Coronary artery (tissue), 2 donors: ENCODE measurements at regions not wholly inside any gene's neighbourhood (a gene's known extent, or its start where the extent isn't known, plus 50 kb on each side); places are given as distances from the start of the nearest gene placed in this dataset.
"Not testable (repeated sequence)": the region's sequence is repeated elsewhere in the genome, so short reads cannot be mapped to it uniquely, and the experiment has no call there.

Source experiments
- DNase-seq: peaks from one replicate; pipeline ENCODE4 v3.0.0-alpha.2; 2017; ENCODE audit warnings: low spot score
- H3K27ac ChIP-seq, 2 donors: fragments of 200-600 bp; sonication (generic); one replicate each; pipeline ENCODE4 v1.5.1; 2016 to 2019
- H3K4me3 ChIP-seq: fragments of 200-600 bp; sonication (generic); 2 replicates; pipeline ENCODE4 v1.5.1; 2016; ENCODE audit warnings: mild to moderate bottlenecking, moderate library complexity
- CTCF ChIP-seq: fragments of 200-600 bp; sonication (generic); IDR thresholded peaks from one replicate; pipeline ENCODE4 v1.5.1; 2019; ENCODE audit warnings: antibody characterized with exemption

- DNase-seq: no peak
- Histone ChIP-seq H3K4me3 (no peak overlapping the region), H3K27ac (no peak overlapping the region)
- no peak for TF ChIP-seq CTCF
Observed at GRCh38 chr5:143588933-143589662, 185.6 kb upstream of the NR3C1 start.

- not testable (repeated sequence) for DNase-seq, H3K27ac ChIP-seq, H3K4me3 ChIP-seq
Observed at GRCh38 chr5:143588121-143588520, 184.6 kb upstream of the NR3C1 start.

GRCh38 chr5:143586781-143587362 is 183.4 kb upstream of the NR3C1 start:
- Histone ChIP-seq H3K4me3 (no peak overlapping the region), H3K27ac (no peak overlapping the region)
- no peak for TF ChIP-seq CTCF
- DNase-seq: no peak

- TF ChIP-seq CTCF: no peak
- no peak for DNase-seq
- Histone ChIP-seq H3K4me3 (no peak overlapping the region), H3K27ac (no peak overlapping the region)
Observed at GRCh38 chr5:143585970-143586369, 182.5 kb upstream of the NR3C1 start.

GRCh38 chr5:143583409-143583808 is 179.9 kb upstream of the NR3C1 start:
- Histone ChIP-seq H3K27ac (no peak overlapping the region), H3K4me3 (no peak overlapping the region)
- no peak for DNase-seq
- TF ChIP-seq CTCF: no peak

- Histone ChIP-seq H3K27ac (no peak overlapping the region), H3K4me3 (no peak overlapping the region)
- TF ChIP-seq CTCF: no peak
- no peak for DNase-seq
Observed at GRCh38 chr5:143582869-143583268, 179.4 kb upstream of the NR3C1 start.

- Histone ChIP-seq H3K27ac (no peak overlapping the region), H3K4me3 (no peak overlapping the region)
- no peak for TF ChIP-seq CTCF
- DNase-seq: no peak
Observed at GRCh38 chr5:143582176-143582575, 178.7 kb upstream of the NR3C1 start.
